NCI-H1092 (cell line): ENCODE measurements at regions not wholly inside any gene's neighbourhood (a gene's known extent, or its start where the extent isn't known, plus 50 kb on each side); places are given as distances from the start of the nearest gene placed in this dataset.
"Not testable (repeated sequence)": the region's sequence is repeated elsewhere in the genome, so short reads cannot be mapped to it uniquely, and the experiment has no call there.

Experiments used
- DNase-seq: peaks from one replicate; lab custom pipeline; 2025; lab: John Stamatoyannopoulos, UW

- DNase-seq = no peak
Observed at GRCh38 chr1:189987509-189987908, 490.2 kb downstream of the BRINP3 start.

GRCh38 chr1:189992856-189993255, 484.8 kb downstream of the BRINP3 start:
- no peak for DNase-seq

- no peak for DNase-seq
Observed at GRCh38 chr1:190000365-190000872, 477.2 kb downstream of the BRINP3 start.

GRCh38 chr1:190001187-190001586, 476.5 kb downstream of the BRINP3 start:
- DNase-seq = no peak

GRCh38 chr1:190003376-190003775, 474.3 kb downstream of the BRINP3 start:
- no peak for DNase-seq

GRCh38 chr1:190011585-190011984, 466.1 kb downstream of the BRINP3 start:
- no peak for DNase-seq

- not testable (repeated sequence) for DNase-seq
Observed at GRCh38 chr1:190019151-190019550, 458.5 kb downstream of the BRINP3 start.

- no peak for DNase-seq
Observed at GRCh38 chr1:190019717-190020116, 457.9 kb downstream of the BRINP3 start.

GRCh38 chr1:190022709-190023108, 455.0 kb downstream of the BRINP3 start:
- DNase-seq = no peak

- DNase-seq = no peak
Observed at GRCh38 chr1:190029441-190029840, 448.2 kb downstream of the BRINP3 start.

GRCh38 chr1:190043655-190044054, 434.0 kb downstream of the BRINP3 start:
- DNase-seq = no peak

GRCh38 chr1:190046231-190046630, 431.4 kb downstream of the BRINP3 start:
- DNase-seq = no peak
